Transverse colon (tissue), 4 donors: ENCODE measurements at regions not wholly inside any gene's neighbourhood (a gene's known extent, or its start where the extent isn't known, plus 50 kb on each side); places are given as distances from the start of the nearest gene placed in this dataset.

Experiments
- EP300 ChIP-seq: sonication (generic); formaldehyde crosslinking; IDR thresholded peaks from one replicate; pipeline ENCODE4 v1.6.1; 2017; ENCODE audit warnings: antibody characterized with exemption, low read depth
- POLR2A ChIP-seq: fragments of 450-650 bp; IDR thresholded peaks from one replicate; pipeline ENCODE4 v1.6.1; 2016; ENCODE audit warnings: antibody characterized with exemption, mild to moderate bottlenecking, moderate library complexity
- POLR2AphosphoS5 ChIP-seq, 3 donors: sonication (generic); formaldehyde crosslinking; IDR thresholded peaks; one replicate each; pipeline ENCODE4 v1.6.1; 2016; ENCODE audit warnings: antibody characterized with exemption in 3 of 3
- TF ChIP-seq, protein P1 (sequence below), 5 experiments: fragments of 200-600 bp in 3 of 5; fragments of 450-650 bp in 2 of 5; sonication (generic) in 3 of 5; IDR thresholded peaks; 1 replicate in 2 of 5; 2 replicates in 3 of 5; pipeline ENCODE4 v1.5.1; 2016 to 2017; ENCODE audit warnings: antibody characterized with exemption in 5 of 5, inconsistent platforms in 3 of 5, mild to moderate bottlenecking in 2 of 5, moderate library complexity in 1 of 5

DNA sequence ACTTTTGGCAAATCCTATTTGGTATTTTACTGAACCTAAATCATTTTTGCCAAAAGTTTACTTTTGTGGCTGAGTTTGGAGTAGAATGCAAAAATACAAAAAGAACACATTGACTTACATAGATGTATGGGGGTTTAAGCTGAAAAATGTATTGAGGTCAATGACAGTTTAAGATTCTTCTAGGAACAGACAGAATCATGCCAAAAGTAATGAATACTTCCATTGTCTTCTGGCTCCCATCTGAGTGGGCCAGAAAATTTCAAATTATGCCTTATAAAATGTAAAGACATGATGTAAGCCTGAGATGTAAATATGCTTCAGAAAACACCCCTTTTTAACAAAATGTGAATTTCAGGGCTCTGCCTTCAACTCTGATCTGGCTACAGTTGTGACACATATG, 375.1 kb upstream of the DPH6 start:
- no peak for TF ChIP-seq POLR2AphosphoS5 (IDR thresholded peaks at IDR 0.05)
- TF ChIP-seq, protein P1, sequence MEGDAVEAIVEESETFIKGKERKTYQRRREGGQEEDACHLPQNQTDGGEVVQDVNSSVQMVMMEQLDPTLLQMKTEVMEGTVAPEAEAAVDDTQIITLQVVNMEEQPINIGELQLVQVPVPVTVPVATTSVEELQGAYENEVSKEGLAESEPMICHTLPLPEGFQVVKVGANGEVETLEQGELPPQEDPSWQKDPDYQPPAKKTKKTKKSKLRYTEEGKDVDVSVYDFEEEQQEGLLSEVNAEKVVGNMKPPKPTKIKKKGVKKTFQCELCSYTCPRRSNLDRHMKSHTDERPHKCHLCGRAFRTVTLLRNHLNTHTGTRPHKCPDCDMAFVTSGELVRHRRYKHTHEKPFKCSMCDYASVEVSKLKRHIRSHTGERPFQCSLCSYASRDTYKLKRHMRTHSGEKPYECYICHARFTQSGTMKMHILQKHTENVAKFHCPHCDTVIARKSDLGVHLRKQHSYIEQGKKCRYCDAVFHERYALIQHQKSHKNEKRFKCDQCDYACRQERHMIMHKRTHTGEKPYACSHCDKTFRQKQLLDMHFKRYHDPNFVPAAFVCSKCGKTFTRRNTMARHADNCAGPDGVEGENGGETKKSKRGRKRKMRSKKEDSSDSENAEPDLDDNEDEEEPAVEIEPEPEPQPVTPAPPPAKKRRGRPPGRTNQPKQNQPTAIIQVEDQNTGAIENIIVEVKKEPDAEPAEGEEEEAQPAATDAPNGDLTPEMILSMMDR (IDR thresholded peaks at IDR 0.05), result no peak
- no peak for TF ChIP-seq POLR2A
- TF ChIP-seq EP300, result no peak
